Keratinocyte (primary cell): ENCODE measurements at regions not wholly inside any gene's neighbourhood (a gene's known extent, or its start where the extent isn't known, plus 50 kb on each side); places are given as distances from the start of the nearest gene placed in this dataset.

ENCODE experiments used
- DNase-seq: peaks from one replicate; pipeline ENCODE4 v3.0.0-alpha.2; 2011; ENCODE audit warnings: low read depth, missing footprints, low spot score
- FAIRE-seq: peaks from 2 replicates; lab custom pipeline; 2011; peaks lifted over from hg19 to GRCh38; lab: Jason Lieb, UNC
- H2AFZ ChIP-seq: 2 replicates; pipeline ENCODE4 v1.6.0; 2012; ENCODE audit warnings: low read length, control low read depth, inconsistent platforms; ENCODE audit not compliant: control insufficient read depth
- H3K27ac ChIP-seq: 2 replicates; pipeline ENCODE4 v1.5.1; 2011; ENCODE audit warnings: low read length; ENCODE audit not compliant: control insufficient read depth, insufficient read depth
- H3K27me3 ChIP-seq: 3 replicates; pipeline ENCODE4 v1.6.0; 2011; ENCODE audit warnings: low read length; ENCODE audit not compliant: control insufficient read depth, insufficient read depth; ENCODE audit errors: extremely low read depth
- H3K36me3 ChIP-seq, 2 experiments: 2 replicates in 1 of 2; 3 replicates in 1 of 2; pipeline ENCODE4 v1.5.1; 2011; ENCODE audit warnings: low read length in 2 of 2, mild to moderate bottlenecking in 1 of 2; ENCODE audit not compliant: control insufficient read depth in 2 of 2, insufficient read depth in 2 of 2; ENCODE audit errors: extremely low read depth in 1 of 2
- H3K4me1 ChIP-seq: 3 replicates; pipeline ENCODE4 v1.5.1; 2011; ENCODE audit warnings: low read length; ENCODE audit not compliant: control insufficient read depth, insufficient read depth; ENCODE audit errors: extremely low read depth
- H3K4me2 ChIP-seq: 3 replicates; pipeline ENCODE4 v1.6.0; 2011; ENCODE audit warnings: low read depth, low read length; ENCODE audit not compliant: control insufficient read depth, insufficient read depth; ENCODE audit errors: extremely low read depth
- H3K4me3 ChIP-seq, 3 experiments: fragments of 200-600 bp in 1 of 3; sonication (generic) in 1 of 3; 2 replicates in 2 of 3; 3 replicates in 1 of 3; pipeline ENCODE4 v1.5.1; 2011 to 2016; ENCODE audit warnings: low read length in 3 of 3, mild to moderate bottlenecking in 3 of 3, control low read depth in 2 of 3, inconsistent platforms in 1 of 3, low read depth in 1 of 3, mixed read lengths in 1 of 3, mixed run types in 1 of 3, moderate library complexity in 1 of 3; ENCODE audit not compliant: control insufficient read depth in 2 of 3, insufficient read depth in 2 of 3; ENCODE audit errors: extremely low read depth in 1 of 3
- H3K79me2 ChIP-seq: 2 replicates; pipeline ENCODE4 v1.6.0; 2012; ENCODE audit warnings: low read length; ENCODE audit not compliant: control insufficient read depth, insufficient read depth
- H3K9ac ChIP-seq: 3 replicates; pipeline ENCODE4 v1.6.0; 2011; ENCODE audit warnings: low read length; ENCODE audit not compliant: control insufficient read depth, insufficient read depth; ENCODE audit errors: extremely low read depth
- H3K9me1 ChIP-seq: 3 replicates; pipeline ENCODE4 v1.6.0; 2011; ENCODE audit warnings: low read length; ENCODE audit not compliant: control insufficient read depth, insufficient read depth; ENCODE audit errors: extremely low read depth
- H3K9me3 ChIP-seq: 2 replicates; pipeline ENCODE4 v1.5.1; 2012; ENCODE audit warnings: low read depth, low read length; ENCODE audit not compliant: control insufficient read depth
- H4K20me1 ChIP-seq: 3 replicates; pipeline ENCODE4 v1.6.0; 2011; ENCODE audit warnings: low read length; ENCODE audit not compliant: control insufficient read depth, insufficient read depth; ENCODE audit errors: extremely low read depth
- EZH2 ChIP-seq: IDR thresholded peaks from one replicate; pipeline ENCODE4 v1.6.1; 2012; ENCODE audit warnings: inconsistent platforms, mild to moderate bottlenecking, low read length, moderate library complexity
- dilution Hi-C: fragments of 300-500 bp; cut with MboI; formaldehyde crosslinking; loops from one replicate; pipeline ENCODE4 v1.7.0; 2020; ENCODE audit warnings: low sequenced_read_pairs; ENCODE audit not compliant: extremely low pct_ligation_motif_present
- TF ChIP-seq, protein P1 (sequence below), 3 experiments: IDR thresholded peaks in 1 of 3; conservative IDR thresholded peaks in 1 of 3; optimal IDR thresholded peaks in 1 of 3; 2 replicates in 2 of 3; 3 replicates in 1 of 3; pipeline versions ENCODE3 to v1.5.1; 2011; ENCODE audit warnings: low read length in 3 of 3, mild to moderate bottlenecking in 3 of 3, moderate library complexity in 2 of 3, control low read depth in 1 of 3, inconsistent platforms in 1 of 3; ENCODE audit not compliant: insufficient read depth in 2 of 3; ENCODE audit errors: extremely low read depth in 1 of 3

DNA sequence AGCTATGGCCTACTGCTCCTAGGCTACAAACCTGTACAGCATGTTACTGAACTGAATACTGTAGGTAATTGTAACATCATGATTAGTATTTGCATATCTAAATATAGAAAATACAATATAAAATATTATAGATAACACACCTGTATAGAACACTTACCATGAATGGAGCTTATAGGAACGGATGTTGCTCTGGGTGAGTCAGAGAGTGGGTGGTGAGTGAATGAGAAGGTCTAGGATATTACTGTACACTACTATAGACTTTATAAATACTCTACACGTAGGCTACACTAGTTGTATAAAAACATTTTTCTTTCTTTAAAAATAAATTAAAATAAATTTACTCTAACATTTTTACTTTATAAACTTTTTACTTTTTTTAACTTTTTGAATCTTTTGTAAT is 224.0 kb upstream of the CBLB start:
- Histone ChIP-seq H3K4me3 (no peak overlapping the region), H3K9ac (no peak overlapping the region), H3K9me3 (no peaks in the 10 kb centered on the region), H3K4me2 (no peak overlapping the region), H3K4me1 (no peaks in the 10 kb centered on the region), H2AFZ (no peak overlapping the region), H4K20me1 (no peaks in the 10 kb centered on the region), H3K27ac (no peak overlapping the region), H3K27me3 (no peaks in the 10 kb centered on the region), H3K36me3 (no peaks in the 10 kb centered on the region), H3K9me1 (no peaks in the 10 kb centered on the region), H3K79me2 (no peaks in the 10 kb centered on the region)
- no peak for DNase-seq
- TF ChIP-seq EZH2, result no peak
- TF ChIP-seq, protein P1, sequence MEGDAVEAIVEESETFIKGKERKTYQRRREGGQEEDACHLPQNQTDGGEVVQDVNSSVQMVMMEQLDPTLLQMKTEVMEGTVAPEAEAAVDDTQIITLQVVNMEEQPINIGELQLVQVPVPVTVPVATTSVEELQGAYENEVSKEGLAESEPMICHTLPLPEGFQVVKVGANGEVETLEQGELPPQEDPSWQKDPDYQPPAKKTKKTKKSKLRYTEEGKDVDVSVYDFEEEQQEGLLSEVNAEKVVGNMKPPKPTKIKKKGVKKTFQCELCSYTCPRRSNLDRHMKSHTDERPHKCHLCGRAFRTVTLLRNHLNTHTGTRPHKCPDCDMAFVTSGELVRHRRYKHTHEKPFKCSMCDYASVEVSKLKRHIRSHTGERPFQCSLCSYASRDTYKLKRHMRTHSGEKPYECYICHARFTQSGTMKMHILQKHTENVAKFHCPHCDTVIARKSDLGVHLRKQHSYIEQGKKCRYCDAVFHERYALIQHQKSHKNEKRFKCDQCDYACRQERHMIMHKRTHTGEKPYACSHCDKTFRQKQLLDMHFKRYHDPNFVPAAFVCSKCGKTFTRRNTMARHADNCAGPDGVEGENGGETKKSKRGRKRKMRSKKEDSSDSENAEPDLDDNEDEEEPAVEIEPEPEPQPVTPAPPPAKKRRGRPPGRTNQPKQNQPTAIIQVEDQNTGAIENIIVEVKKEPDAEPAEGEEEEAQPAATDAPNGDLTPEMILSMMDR (optimal IDR thresholded peaks at IDR 0.05 in 1 of 3, IDR thresholded peaks at IDR 0.05 in 1 of 3, conservative IDR thresholded peaks at IDR 0.05 in 1 of 3; ENCODE audit: extremely low read depth in 1 of 3, insufficient read depth in 2 of 3, low read length in 3 of 3), result no peak
- no peak for FAIRE-seq
- dilution Hi-C loops, result no loop called here

DNA sequence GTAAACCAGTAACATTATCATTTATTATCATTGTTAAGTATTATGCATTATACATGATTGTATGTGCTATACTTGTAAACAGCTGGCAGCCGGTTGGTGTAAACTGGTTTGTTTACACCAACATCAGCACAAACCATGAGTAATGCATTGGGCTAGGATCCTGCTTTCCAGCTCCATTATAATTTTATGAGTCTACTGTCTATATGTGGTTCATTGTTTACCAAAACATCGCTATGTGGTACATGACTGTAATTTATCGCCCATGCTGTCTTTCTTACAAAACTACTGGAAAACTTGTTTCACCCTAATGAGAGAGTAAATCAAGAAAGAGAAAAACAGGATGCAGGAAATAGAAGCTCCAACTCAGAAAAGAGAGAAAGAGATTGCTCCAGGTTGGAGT is 224.8 kb upstream of the CBLB start:
- DNase-seq (no peak), FAIRE-seq (no peak)
- H3K9ac ChIP-seq, result no peak overlapping the region
- H2AFZ ChIP-seq, result no peak overlapping the region
- H3K4me3 ChIP-seq, result no peak overlapping the region
- H3K36me3 ChIP-seq, result no peaks in the 10 kb centered on the region
- dilution Hi-C loops, result no loop called here
- H3K9me1 ChIP-seq, result no peaks in the 10 kb centered on the region
- no peaks in the 10 kb centered on the region for H3K27me3 ChIP-seq
- H3K27ac ChIP-seq, result no peak overlapping the region
- H3K4me2 ChIP-seq, result no peak overlapping the region
- no peaks in the 10 kb centered on the region for H3K9me3 ChIP-seq
- no peaks in the 10 kb centered on the region for H4K20me1 ChIP-seq
- no peaks in the 10 kb centered on the region for H3K79me2 ChIP-seq
- TF ChIP-seq, protein P1 (optimal IDR thresholded peaks at IDR 0.05 in 1 of 3, IDR thresholded peaks at IDR 0.05 in 1 of 3, conservative IDR thresholded peaks at IDR 0.05 in 1 of 3; ENCODE audit: extremely low read depth in 1 of 3, insufficient read depth in 2 of 3, low read length in 3 of 3), result no peak
- no peak for TF ChIP-seq EZH2
- no peaks in the 10 kb centered on the region for H3K4me1 ChIP-seq
